Tibial nerve (tissue), 4 donors: ENCODE measurements at regions not wholly inside any gene's neighbourhood (a gene's known extent, or its start where the extent isn't known, plus 50 kb on each side); places are given as distances from the start of the nearest gene placed in this dataset.

ENCODE experiments used
- CTCF ChIP-seq, 5 experiments: fragments of 200-600 bp in 3 of 5; fragments of 450-650 bp in 2 of 5; sonication (generic) in 3 of 5; IDR thresholded peaks; one replicate each; pipeline ENCODE4 v1.5.1; 2016 to 2019; ENCODE audit warnings: antibody characterized with exemption in 5 of 5, mild to moderate bottlenecking in 3 of 5, moderate library complexity in 2 of 5
- EP300 ChIP-seq, 2 donors: sonication (generic); formaldehyde crosslinking; IDR thresholded peaks; one replicate each; pipeline ENCODE4 v1.6.1; 2017; ENCODE audit warnings: antibody characterized with exemption in 2 of 2, mild to moderate bottlenecking in 1 of 2
- POLR2A ChIP-seq, 2 donors: fragments of 450-650 bp; IDR thresholded peaks; one replicate each; pipeline ENCODE4 v1.6.1; 2017; ENCODE audit warnings: antibody characterized with exemption in 2 of 2, mild to moderate bottlenecking in 2 of 2, moderate library complexity in 2 of 2

- TF ChIP-seq CTCF (IDR thresholded peaks at IDR 0.05) (no peak), POLR2A (IDR thresholded peaks at IDR 0.05) (no peak), EP300 (IDR thresholded peaks at IDR 0.05) (no peak)
Observed at GRCh38 chr3:117645561-117646242, 936.1 kb downstream of the TUSC7 start.
